Ovary (tissue), 7 donors: ENCODE measurements at regions not wholly inside any gene's neighbourhood (a gene's known extent, or its start where the extent isn't known, plus 50 kb on each side); places are given as distances from the start of the nearest gene placed in this dataset.

ENCODE experiments used
- DNase-seq, 5 donors: peaks; one replicate each; pipeline ENCODE4 v3.0.0-alpha.2; 2019 to 2020
- H3K27ac ChIP-seq, 2 donors: fragments of 200-600 bp; one replicate each; pipeline versions ENCODE4 v1.5.1 to v1.8.0; 2019 to 2022
- H3K27me3 ChIP-seq: fragments of 200-600 bp; one replicate; pipeline ENCODE4 v1.8.0; 2022
- H3K36me3 ChIP-seq: fragments of 200-600 bp; sonication (generic); one replicate; pipeline ENCODE4 v1.5.1; 2019
- H3K4me1 ChIP-seq: one replicate; pipeline ENCODE4 v1.8.1; 2013; ENCODE audit warnings: mild to moderate bottlenecking, moderate library complexity; ENCODE audit not compliant: insufficient read depth
- H3K4me3 ChIP-seq: fragments of 200-600 bp; sonication (generic); one replicate; pipeline ENCODE4 v1.5.1; 2017
- H3K9me3 ChIP-seq, 2 donors: fragments of 200-600 bp in 1 of 2; sonication (generic) in 1 of 2; one replicate each; pipeline versions ENCODE4 v1.5.1 to v1.8.1; 2013 to 2019; ENCODE audit warnings: mild to moderate bottlenecking in 1 of 2, moderate library complexity in 1 of 2
- EP300 ChIP-seq: sonication (generic); formaldehyde crosslinking; IDR thresholded peaks from one replicate; pipeline ENCODE4 v1.6.1; 2017; ENCODE audit warnings: antibody characterized with exemption
- POLR2A ChIP-seq: fragments of 450-650 bp; IDR thresholded peaks from one replicate; pipeline ENCODE4 v1.6.1; 2017; ENCODE audit warnings: antibody characterized with exemption, mild to moderate bottlenecking, moderate library complexity
- WGBS, 3 donors: extraction: QIAGEN DNeasy Blood & Tissue Kit in 1 of 3; methylation state at CpG; one replicate each; pipeline versions ENCODE4 v1.1.5 to v1.1.7; 2013 to 2017; 5-methylcytosine and 5-hydroxymethylcytosine counted together
- intact Hi-C, 4 donors: fragments of 100-400 bp; cut with DNase I; formaldehyde crosslinking; loops; one replicate each; pipeline versions ENCODE4 v1.11.0 to v1.15.1; 2022 to 2023
- TF ChIP-seq, protein P1 (sequence below), 3 donors: fragments of 450-650 bp in 2 of 3; fragments of 200-600 bp in 1 of 3; IDR thresholded peaks; one replicate each; pipeline versions ENCODE4 v1.5.1 to v1.8.0; 2016 to 2022; ENCODE audit warnings: antibody characterized with exemption in 3 of 3, mild to moderate bottlenecking in 1 of 3
- donor health status: DM: no; HTN: no; CAD: no; lungs with moderate emphysema.
- donor health status: DM: no; HTN: no; CAD: no.
- donor health status: Bipolar disorder and iron deficiency.
- donor health status: DM: no; HTN: no; CAD: no.
- donor health status: DM: yes; HTN: yes; CAD: no.

DNA sequence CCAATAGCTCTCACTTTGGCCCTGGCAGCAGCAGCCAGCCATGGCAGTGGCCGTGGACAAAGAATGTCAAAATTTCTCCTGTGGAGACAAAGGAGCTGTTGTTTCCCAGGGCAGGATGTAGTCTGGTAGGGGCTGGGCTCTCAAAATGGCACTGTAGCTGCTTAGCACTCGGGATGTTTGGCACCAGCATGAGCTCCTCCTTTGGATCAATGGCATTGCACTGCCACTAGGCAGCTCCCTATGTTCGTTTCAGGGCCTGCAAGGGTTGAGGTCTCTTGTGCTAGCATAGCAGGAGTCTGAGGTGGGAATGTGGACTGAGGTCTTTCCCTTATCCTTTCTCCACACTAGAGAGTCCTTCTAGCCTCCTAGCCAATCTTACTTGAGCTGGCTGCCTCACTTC lies 948.8 kb upstream of the FAM98A start:
- 77 to 84% (median 80%) methylated on average over 3 of the region's 3 CpGs for whole genome bisulfite sequencing, 3 donors
- intact Hi-C loops: no loop called here
- DNase-seq: no peak
- Histone ChIP-seq H3K27me3 (no peaks in the 10 kb centered on the region), H3K4me1 (no peaks in the 10 kb centered on the region), H3K9me3 (no peaks in the 10 kb centered on the region), H3K4me3 (no peak overlapping the region), H3K27ac (no peak overlapping the region), H3K36me3 (no peaks in the 10 kb centered on the region)
- TF ChIP-seq POLR2A (no peak), EP300 (no peak)
- TF ChIP-seq, protein P1, sequence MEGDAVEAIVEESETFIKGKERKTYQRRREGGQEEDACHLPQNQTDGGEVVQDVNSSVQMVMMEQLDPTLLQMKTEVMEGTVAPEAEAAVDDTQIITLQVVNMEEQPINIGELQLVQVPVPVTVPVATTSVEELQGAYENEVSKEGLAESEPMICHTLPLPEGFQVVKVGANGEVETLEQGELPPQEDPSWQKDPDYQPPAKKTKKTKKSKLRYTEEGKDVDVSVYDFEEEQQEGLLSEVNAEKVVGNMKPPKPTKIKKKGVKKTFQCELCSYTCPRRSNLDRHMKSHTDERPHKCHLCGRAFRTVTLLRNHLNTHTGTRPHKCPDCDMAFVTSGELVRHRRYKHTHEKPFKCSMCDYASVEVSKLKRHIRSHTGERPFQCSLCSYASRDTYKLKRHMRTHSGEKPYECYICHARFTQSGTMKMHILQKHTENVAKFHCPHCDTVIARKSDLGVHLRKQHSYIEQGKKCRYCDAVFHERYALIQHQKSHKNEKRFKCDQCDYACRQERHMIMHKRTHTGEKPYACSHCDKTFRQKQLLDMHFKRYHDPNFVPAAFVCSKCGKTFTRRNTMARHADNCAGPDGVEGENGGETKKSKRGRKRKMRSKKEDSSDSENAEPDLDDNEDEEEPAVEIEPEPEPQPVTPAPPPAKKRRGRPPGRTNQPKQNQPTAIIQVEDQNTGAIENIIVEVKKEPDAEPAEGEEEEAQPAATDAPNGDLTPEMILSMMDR (IDR thresholded peaks at IDR 0.05): no peak

DNA sequence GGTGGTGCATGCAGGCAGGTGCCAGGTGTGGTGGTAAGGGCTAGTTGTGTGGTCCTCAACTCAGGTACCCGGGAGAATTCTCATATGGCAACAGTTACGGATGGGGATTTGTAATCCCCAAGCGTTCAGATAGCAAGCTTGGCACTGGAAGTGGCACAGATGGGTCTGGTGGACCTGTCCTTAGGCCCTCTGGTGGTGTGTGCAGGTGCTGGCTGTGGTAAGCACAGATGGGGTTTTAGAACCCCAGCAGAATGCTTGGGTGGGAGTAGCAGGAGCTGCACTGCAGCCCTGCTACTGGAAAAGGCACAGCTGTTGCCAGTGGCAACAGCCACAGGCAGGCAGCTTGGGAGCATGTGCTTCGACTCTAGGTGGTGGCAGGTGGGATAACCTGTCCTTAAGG lies 948.2 kb upstream of the FAM98A start:
- TF ChIP-seq EP300 (no peak), POLR2A (no peak)
- TF ChIP-seq, protein P1 (IDR thresholded peaks at IDR 0.05): no peak
- intact Hi-C loops: no loop called here
- Histone ChIP-seq H3K9me3 (no peaks in the 10 kb centered on the region), H3K27ac (no peak overlapping the region), H3K4me3 (no peak overlapping the region), H3K27me3 (no peaks in the 10 kb centered on the region), H3K4me1 (no peaks in the 10 kb centered on the region), H3K36me3 (no peaks in the 10 kb centered on the region)
- WGBS, 3 donors: 63 to 85% (median 82%) methylated on average over 3 to 4 of the region's 4 CpGs
- DNase-seq: no peak

DNA sequence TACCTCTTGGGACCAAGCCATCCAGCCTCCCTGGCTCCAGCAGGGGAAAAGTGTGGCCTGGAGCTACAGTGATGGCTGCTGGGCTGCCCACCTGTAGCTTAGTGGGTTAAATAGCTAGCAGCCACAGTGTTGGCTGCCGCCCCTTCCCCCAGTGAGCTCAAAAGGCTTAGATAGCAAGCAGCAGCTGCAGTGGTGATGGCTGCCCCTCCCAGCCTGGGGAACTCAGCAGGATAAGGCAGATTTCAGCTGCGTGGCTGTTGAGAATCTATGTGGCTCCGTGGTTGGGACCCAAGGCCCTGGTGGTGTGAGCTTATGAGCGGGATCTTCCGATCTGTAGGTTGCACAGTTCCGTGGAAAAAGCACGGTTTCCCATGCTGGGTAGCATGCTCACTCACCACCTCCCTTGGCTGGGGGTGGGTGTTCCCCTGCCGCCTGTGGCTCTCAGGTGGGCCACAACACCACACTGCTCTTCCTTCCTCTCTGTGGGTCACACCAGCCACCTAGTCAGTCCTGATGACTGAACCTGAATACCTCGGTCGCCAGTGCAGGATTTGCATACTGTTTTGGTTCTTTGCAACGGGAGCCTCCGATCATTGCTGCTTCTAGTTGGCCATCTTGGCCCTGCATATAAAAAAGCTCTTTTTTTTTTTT lies 946.5 kb upstream of the FAM98A start:
- H3K27ac ChIP-seq: no peak overlapping the region
- H3K36me3 ChIP-seq: no peaks in the 10 kb centered on the region
- DNase-seq: no peak
- WGBS, 3 donors: 85 to 88% (median 88%) methylated on average over 12 of the region's 12 CpGs
- no peaks in the 10 kb centered on the region for H3K27me3 ChIP-seq
- no peak overlapping the region for H3K4me3 ChIP-seq
- H3K4me1 ChIP-seq: no peaks in the 10 kb centered on the region
- TF ChIP-seq, protein P1 (IDR thresholded peaks at IDR 0.05): no peak
- TF ChIP-seq POLR2A (no peak), EP300 (no peak)
- H3K9me3 ChIP-seq: no peaks in the 10 kb centered on the region
- intact Hi-C loops: no loop called here

DNA sequence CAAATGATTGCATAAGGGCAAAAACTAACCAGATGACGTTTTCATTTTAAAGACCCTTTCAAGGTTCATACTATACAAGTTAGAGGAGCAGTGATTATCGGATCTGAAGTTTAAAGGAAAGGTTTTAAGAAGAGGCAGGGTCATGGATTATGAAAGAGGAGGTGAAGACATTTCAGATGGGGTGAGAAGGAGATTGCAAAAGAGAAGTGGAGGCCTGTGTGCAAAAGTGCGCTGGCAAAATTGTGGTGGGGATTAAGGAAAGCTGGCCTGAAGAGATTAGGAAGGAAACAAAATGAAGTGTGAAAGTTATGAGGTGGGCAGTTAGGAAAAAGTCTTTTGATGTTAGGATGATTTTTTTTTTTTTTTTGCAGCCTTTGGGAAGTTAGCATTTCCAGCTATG lies 935.7 kb upstream of the FAM98A start:
- no peaks in the 10 kb centered on the region for H3K36me3 ChIP-seq
- H3K9me3 ChIP-seq: no peaks in the 10 kb centered on the region
- intact Hi-C loops: loop anchor here in 1 of 4 donors (5.0 kb wide), 1 partner anchor 38 kb away; no protein-coding TSS in a partner anchor
- no peak overlapping the region for H3K27ac ChIP-seq
- no peaks in the 10 kb centered on the region for H3K27me3 ChIP-seq
- no peak overlapping the region for H3K4me3 ChIP-seq
- no peaks in the 10 kb centered on the region for H3K4me1 ChIP-seq
- 72 to 79% (median 78%) methylated on average over 3 of the region's 3 CpGs for WGBS, 3 donors
- TF ChIP-seq, protein P1 (IDR thresholded peaks at IDR 0.05): no peak
- TF ChIP-seq EP300: no peak
- TF ChIP-seq POLR2A: no peak
- no peak for DNase-seq
